GM23338 (cell line): ENCODE measurements at regions not wholly inside any gene's neighbourhood (a gene's known extent, or its start where the extent isn't known, plus 50 kb on each side); places are given as distances from the start of the nearest gene placed in this dataset.

Experiments
- ATAC-seq: fragments of 200-7000 bp; cut with Tn5 transposase; 3 replicates; pipeline ENCODE4 v1.9.1; 2020
- DNase-seq: peaks from one replicate; pipeline ENCODE4 v3.0.0-alpha.2; 2015; ENCODE audit warnings: low spot score
- H2AFZ ChIP-seq: fragments of 200-600 bp; sonication (generic); 2 replicates; pipeline ENCODE4 v1.8.0; 2016; ENCODE audit warnings: antibody characterized with exemption, mild to moderate bottlenecking, moderate library complexity
- H3F3A ChIP-seq: fragments of 200-600 bp; sonication (generic); replicated peaks from 2 replicates; pipeline ENCODE4 v1.8.0; 2017; ENCODE audit warnings: antibody characterized with exemption, mixed run types, low read depth
- H3K27ac ChIP-seq: fragments of 200-600 bp; sonication (generic); 2 replicates; pipeline ENCODE4 v1.6.1; 2016; ENCODE audit warnings: low read depth
- H3K27me3 ChIP-seq: fragments of 200-600 bp; sonication (generic); 2 replicates; pipeline ENCODE4 v1.8.0; 2016; ENCODE audit warnings: mild to moderate bottlenecking, mixed run types, moderate library complexity; ENCODE audit not compliant: insufficient read depth
- H3K36me3 ChIP-seq: fragments of 200-600 bp; sonication (generic); 2 replicates; pipeline ENCODE4 v1.8.0; 2016; ENCODE audit warnings: mild to moderate bottlenecking; ENCODE audit not compliant: insufficient read depth
- H3K4me1 ChIP-seq: fragments of 200-600 bp; sonication (generic); 2 replicates; pipeline ENCODE4 v1.8.0; 2016; ENCODE audit warnings: mild to moderate bottlenecking, moderate library complexity; ENCODE audit not compliant: insufficient read depth
- H3K4me2 ChIP-seq: fragments of 200-600 bp; sonication (generic); 2 replicates; pipeline ENCODE4 v1.7.1; 2017; ENCODE audit warnings: mixed run types
- H3K4me3 ChIP-seq: fragments of 200-600 bp; sonication (generic); 2 replicates; pipeline ENCODE4 v1.6.1; 2016; ENCODE audit warnings: mixed run types
- H3K79me2 ChIP-seq: fragments of 200-600 bp; sonication (generic); replicated peaks from 2 replicates; pipeline ENCODE4 v1.8.0; 2017; ENCODE audit warnings: mild to moderate bottlenecking; ENCODE audit not compliant: insufficient read depth
- H3K9me2 ChIP-seq: fragments of 200-600 bp; sonication (generic); 2 replicates; pipeline ENCODE4 v1.8.0; 2017; ENCODE audit not compliant: insufficient read depth
- H4K20me1 ChIP-seq: fragments of 200-600 bp; sonication (generic); replicated peaks from 2 replicates; pipeline ENCODE4 v1.8.0; 2017; ENCODE audit warnings: mild to moderate bottlenecking; ENCODE audit not compliant: insufficient read depth
- H3K27ac Mint-ChIP-seq: 2 replicates; pipeline ENCODE4 v1.8.0; 2020; ENCODE audit warnings: inconsistent platforms, mild to moderate bottlenecking, moderate library complexity, mixed read lengths
- H3K27me3 Mint-ChIP-seq: 3 replicates; pipeline ENCODE4 v1.8.0; 2022; ENCODE audit warnings: low read depth, mild to moderate bottlenecking, moderate library complexity, mixed read lengths, inconsistent platforms; ENCODE audit not compliant: insufficient read depth, poor library complexity
- H3K36me3 Mint-ChIP-seq: 3 replicates; pipeline ENCODE4 v1.8.0; 2021; ENCODE audit warnings: low read depth, mild to moderate bottlenecking, inconsistent platforms, moderate library complexity, mixed read lengths
- H3K4me1 Mint-ChIP-seq: 3 replicates; pipeline ENCODE4 v1.8.0; 2020; ENCODE audit warnings: mild to moderate bottlenecking, inconsistent platforms, mixed read lengths
- H3K4me3 Mint-ChIP-seq: 3 replicates; pipeline ENCODE4 v1.8.0; 2021; ENCODE audit warnings: moderate library complexity, mild to moderate bottlenecking, inconsistent platforms, mixed read lengths
- H3K9me3 Mint-ChIP-seq: 3 replicates; pipeline ENCODE4 v1.8.0; 2020; ENCODE audit warnings: moderate library complexity, mild to moderate bottlenecking, inconsistent platforms, mixed read lengths
- CREB1 ChIP-seq: fragments of 250-450 bp; sonication (Bioruptor Pico); IDR thresholded peaks from 2 replicates; pipeline ENCODE4 v1.5.0; 2020; ENCODE audit warnings: low read depth, mild to moderate bottlenecking, moderate library complexity
- CTCF ChIP-seq, 2 experiments: fragments of 200-600 bp in 1 of 2; sonication (generic) in 1 of 2; conservative IDR thresholded peaks; 2 replicates each; pipeline versions ENCODE4 v1.5.1 to v1.6.1; 2016 to 2017; ENCODE audit warnings: antibody characterized with exemption in 2 of 2, low read depth in 2 of 2, mild to moderate bottlenecking in 2 of 2, moderate library complexity in 1 of 2
- ETS1 ChIP-seq: IDR thresholded peaks from 2 replicates; pipeline ENCODE4 v1.6.1; 2016; ENCODE audit warnings: antibody characterized with exemption
- EZH2 ChIP-seq: fragments of 200-600 bp; sonication (generic); IDR thresholded peaks from one replicate; pipeline ENCODE4 v1.8.0; 2017; ENCODE audit warnings: antibody characterized with exemption, mild to moderate bottlenecking, low read depth; ENCODE audit not compliant: unreplicated experiment
- JUNB ChIP-seq: IDR thresholded peaks from one replicate; pipeline ENCODE4 v1.6.1; 2016; ENCODE audit warnings: antibody characterized with exemption; ENCODE audit not compliant: unreplicated experiment
- NANOG ChIP-seq: IDR thresholded peaks from 2 replicates; pipeline ENCODE4 v1.6.1; 2016; ENCODE audit warnings: antibody characterized with exemption, borderline replicate concordance
- POLR2AphosphoS5 ChIP-seq: IDR thresholded peaks from 2 replicates; pipeline ENCODE4 v1.6.1; 2016; ENCODE audit warnings: antibody characterized with exemption, low read depth
- REST ChIP-seq: IDR thresholded peaks from one replicate; pipeline ENCODE4 v1.6.1; 2018; ENCODE audit warnings: antibody characterized with exemption; ENCODE audit not compliant: unreplicated experiment
- STAT1 ChIP-seq: IDR thresholded peaks from one replicate; pipeline ENCODE4 v1.6.1; 2016; ENCODE audit warnings: antibody characterized with exemption; ENCODE audit not compliant: unreplicated experiment
- ZNF114 ChIP-seq: fragments of 250-450 bp; sonication (Bioruptor Pico); IDR thresholded peaks from 2 replicates; pipeline ENCODE4 v1.5.0; 2020; ENCODE audit warnings: mild to moderate bottlenecking, moderate library complexity
- ZNF331 ChIP-seq: fragments of 250-450 bp; sonication (Bioruptor Pico); IDR thresholded peaks from 2 replicates; pipeline ENCODE4 v1.5.0; 2020; ENCODE audit warnings: low read depth, mild to moderate bottlenecking, moderate library complexity
- ZNF462 ChIP-seq: fragments of 250-450 bp; sonication (Bioruptor Pico); IDR thresholded peaks from 2 replicates; pipeline ENCODE4 v1.5.0; 2020; ENCODE audit warnings: mild to moderate bottlenecking, moderate library complexity

GRCh38 chr3:132867956-132868355 is 145.7 kb upstream of the NPHP3 start:
- Histone ChIP-seq H3K4me2 (no peak overlapping the region), H3K79me2 (no peaks in the 10 kb centered on the region), H3K36me3 (no peaks in the 10 kb centered on the region), H3F3A (no peaks in the 10 kb centered on the region), H3K4me3 (no peak overlapping the region), H3K27ac (no peak overlapping the region), H2AFZ (no peak overlapping the region), H3K4me1 (no peaks in the 10 kb centered on the region), H3K27me3 (no peaks in the 10 kb centered on the region), H3K9me2 (no peaks in the 10 kb centered on the region), H4K20me1 (no peaks in the 10 kb centered on the region)
- TF ChIP-seq REST, result no peak
- no peak for TF ChIP-seq POLR2AphosphoS5
- TF ChIP-seq ETS1, result no peak
- TF ChIP-seq EZH2, result no peak
- no peak for TF ChIP-seq ZNF114 (CRISPR knock-in tag)
- no peak for TF ChIP-seq ZNF331
- no peak for TF ChIP-seq STAT1
- no peak for TF ChIP-seq CTCF (conservative IDR thresholded peaks at IDR 0.05; ENCODE audit: low read depth in 2 of 2)
- TF ChIP-seq NANOG, result no peak
- no peak for TF ChIP-seq CREB1
- no peak for TF ChIP-seq JUNB
- TF ChIP-seq ZNF462 (CRISPR knock-in tag), result no peak
- Mint-ChIP-seq H3K27me3 (peaks cover 4% of the 10 kb centered on the region), H3K4me1 (no peaks in the 10 kb centered on the region), H3K36me3 (no peaks in the 10 kb centered on the region), H3K4me3 (no peak overlapping the region), H3K9me3 (no peaks in the 10 kb centered on the region), H3K27ac (no peak overlapping the region)
- ATAC-seq, result no peak
- no peak for DNase-seq
